Left cardiac atrium (tissue), 4 donors: ENCODE measurements at regions not wholly inside any gene's neighbourhood (a gene's known extent, or its start where the extent isn't known, plus 50 kb on each side); places are given as distances from the start of the nearest gene placed in this dataset.

Experiments used
- ATAC-seq, 2 donors: fragments of 200-7000 bp; cut with Tn5 transposase; one replicate each; pipeline ENCODE4 v1.9.1; 2020; ENCODE audit warnings: mild to moderate bottlenecking in 2 of 2, moderate library complexity in 2 of 2
- DNase-seq: peaks from one replicate; pipeline ENCODE4 v3.0.0-alpha.2; 2020
- intact Hi-C, 2 donors: fragments of 100-400 bp; cut with DNase I; formaldehyde crosslinking; loops; one replicate each; pipeline versions ENCODE4 v1.14.1 to v1.15.1; 2022 to 2023
- donor health status: DM: no; HTN: yes; CAD: no.
- donor health status: DM: no; HTN: yes; CAD: no; lungs with severe emphysema.
- donor health status: DM: yes; HTN: yes; CAD: no.
- donor health status: Dilated cardiomyopathy.

DNA sequence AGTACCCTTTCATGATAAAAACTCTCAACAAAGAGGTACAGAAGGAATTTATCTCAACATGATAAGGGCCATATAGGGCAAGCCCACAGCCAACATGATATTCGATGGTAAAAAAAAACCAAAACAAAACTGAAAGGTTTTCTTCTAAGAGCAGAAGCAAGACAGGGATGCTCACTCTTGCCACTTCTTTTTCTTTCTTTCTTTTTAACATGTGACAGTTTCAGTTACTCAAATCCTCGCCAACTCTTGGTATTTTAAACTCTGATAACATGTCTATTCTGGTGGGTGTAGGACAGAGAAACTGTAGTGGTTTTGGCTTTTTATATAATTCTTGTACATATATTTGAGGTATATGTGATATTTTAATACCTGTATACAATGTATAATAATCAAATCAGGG lies 74.0 kb upstream of the NMNAT3 start:
- intact Hi-C loops: no loop called here
- no peak for DNase-seq
- no peak for ATAC-seq

- ATAC-seq (no peak), DNase-seq (no peak)
- intact Hi-C loops: no loop called here
These were observed 68.7 kb upstream of the NMNAT3 start for GRCh38 chr3:139746481-139746880.

DNA sequence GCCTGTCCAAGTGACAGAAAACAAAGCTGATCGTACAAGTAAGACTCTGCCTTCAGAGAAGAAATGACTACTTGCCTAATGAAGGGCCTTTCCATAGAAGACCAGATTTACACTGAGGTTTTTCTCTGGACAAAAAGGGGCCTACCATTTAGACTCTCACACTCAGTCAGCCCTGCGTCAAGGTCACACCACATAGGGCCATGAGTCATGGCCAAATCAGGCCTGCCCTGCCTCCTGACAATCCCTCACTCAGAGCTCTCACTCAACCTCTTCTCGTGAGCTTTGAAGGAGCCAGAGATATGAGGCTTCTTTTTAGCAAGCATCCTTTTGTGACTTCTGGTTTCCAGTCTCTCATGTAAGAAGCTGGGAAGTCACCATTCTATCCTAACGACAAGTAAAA lies 68.1 kb upstream of the NMNAT3 start:
- ATAC-seq (peak; percentile 76 to 93), DNase-seq (no peak)
- intact Hi-C loops: no loop called here

DNA sequence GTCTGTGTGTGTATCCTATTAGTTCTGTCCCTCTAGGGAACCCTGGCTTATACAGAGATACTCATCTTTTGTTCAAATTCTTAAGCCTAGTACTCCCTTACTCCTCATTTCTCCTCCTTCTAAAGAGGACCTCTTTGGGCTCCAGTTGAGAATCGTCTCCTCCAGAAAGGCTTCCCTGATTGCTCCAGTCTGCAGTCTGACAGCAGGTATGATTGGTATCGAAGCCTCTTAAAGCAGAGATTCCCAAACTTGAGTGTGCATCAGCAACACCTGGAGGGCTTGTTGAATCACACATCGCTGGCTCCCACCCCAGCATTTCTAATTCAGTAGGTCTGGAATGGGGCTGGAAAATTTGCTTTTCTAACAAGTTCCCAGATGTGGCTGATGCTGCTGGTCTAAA lies 60.9 kb upstream of the NMNAT3 start:
- intact Hi-C loops: no loop called here
- DNase-seq: no peak
- no peak for ATAC-seq

DNA sequence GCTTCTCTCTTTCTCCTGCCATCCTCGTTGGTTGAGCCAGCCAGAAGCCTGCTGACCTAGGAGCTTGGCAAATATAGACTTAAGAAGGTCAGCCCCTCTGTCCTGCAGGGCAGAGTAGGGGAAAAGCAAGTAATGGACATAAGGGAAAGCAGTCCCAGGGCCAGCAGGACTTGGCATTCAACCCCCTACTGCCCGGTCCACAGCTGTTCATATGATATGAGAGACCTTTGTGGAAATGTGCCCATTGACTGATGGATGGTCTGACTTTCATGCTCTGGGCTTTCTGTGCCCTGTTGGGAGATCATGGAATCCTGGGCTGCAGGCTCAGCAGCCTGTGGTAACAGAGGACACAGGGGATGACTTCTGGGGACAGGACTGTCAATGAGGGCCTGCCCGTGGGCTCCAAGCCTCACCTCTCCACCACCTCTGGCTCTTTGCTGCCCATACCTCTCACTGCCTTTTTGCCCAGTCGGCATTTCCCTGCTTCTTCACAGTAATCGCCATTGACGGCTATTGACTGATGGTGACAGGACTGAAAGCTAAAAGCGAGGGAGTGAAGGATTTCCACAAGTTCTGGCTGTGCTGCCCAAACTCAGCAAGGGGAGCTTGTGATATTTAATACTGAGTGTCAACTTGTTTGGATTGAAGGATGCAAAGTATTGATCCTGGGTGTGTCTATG lies 60.0 kb upstream of the NMNAT3 start:
- ATAC-seq: no peak
- intact Hi-C loops: no loop called here

GRCh38 chr3:139735191-139735590 lies 57.4 kb upstream of the NMNAT3 start:
- intact Hi-C loops: no loop called here
- no peak for DNase-seq
- no peak for ATAC-seq

More for the DNA sequence above, 60.0 kb upstream of the NMNAT3 start:
- no peak for DNase-seq

DNA sequence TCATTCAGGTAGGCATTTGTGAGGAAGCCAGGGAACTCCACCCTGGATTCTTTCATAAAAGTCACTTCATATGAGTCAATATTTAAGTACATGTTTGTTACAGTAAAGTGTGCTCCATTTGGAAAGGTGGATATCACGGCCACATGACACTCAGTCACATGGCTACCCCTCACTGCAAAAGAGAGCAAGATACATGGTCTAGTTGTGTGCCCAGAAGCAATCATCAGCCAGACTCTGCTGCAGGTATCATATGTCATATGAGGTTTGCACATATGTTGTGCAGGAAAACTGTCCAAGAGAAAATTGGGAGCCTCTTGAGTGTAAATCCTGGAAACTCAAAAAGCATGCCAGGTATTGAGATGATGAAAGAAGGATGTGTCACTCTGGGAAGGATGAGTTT lies 55.0 kb upstream of the NMNAT3 start:
- no peak for ATAC-seq
- DNase-seq: no peak
- intact Hi-C loops: no loop called here

- ATAC-seq (no peak), DNase-seq (no peak)
- intact Hi-C loops: no loop called here
These were observed 51.5 kb upstream of the NMNAT3 start for GRCh38 chr3:139729300-139729699.

DNA sequence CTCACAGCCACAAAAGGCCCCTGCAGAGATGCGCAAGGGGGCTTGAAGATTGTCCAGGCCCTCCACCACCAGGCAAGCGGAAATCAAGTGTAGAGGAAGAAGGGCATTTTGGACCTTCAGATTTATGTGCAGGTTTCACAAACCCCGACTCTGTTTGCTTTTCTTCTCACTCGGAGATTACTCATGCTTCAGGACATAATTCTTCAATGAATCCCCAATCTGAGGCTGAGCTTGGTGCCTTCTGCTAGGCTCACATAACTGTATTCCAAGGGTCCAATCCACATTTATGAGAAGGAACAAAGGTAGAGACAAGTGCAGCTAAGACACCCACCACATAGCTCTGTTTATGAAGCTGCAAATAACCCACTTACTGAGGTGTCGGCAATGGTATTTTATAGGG lies 50.6 kb upstream of the NMNAT3 start:
- no peak for DNase-seq
- intact Hi-C loops: no loop called here
- no peak for ATAC-seq
